M059J (cell line): ENCODE measurements at regions not wholly inside any gene's neighbourhood (a gene's known extent, or its start where the extent isn't known, plus 50 kb on each side); places are given as distances from the start of the nearest gene placed in this dataset.
A peak's percentile ranks its signal among the peaks of the same experiment; 100 is the strongest.
"Not testable (repeated sequence)": the region's sequence is repeated elsewhere in the genome, so short reads cannot be mapped to it uniquely, and the experiment has no call there.

Experiments used
- DNase-seq: peaks from one replicate; pipeline ENCODE4 v3.0.0-alpha.2; 2012; ENCODE audit warnings: low read depth

DNA sequence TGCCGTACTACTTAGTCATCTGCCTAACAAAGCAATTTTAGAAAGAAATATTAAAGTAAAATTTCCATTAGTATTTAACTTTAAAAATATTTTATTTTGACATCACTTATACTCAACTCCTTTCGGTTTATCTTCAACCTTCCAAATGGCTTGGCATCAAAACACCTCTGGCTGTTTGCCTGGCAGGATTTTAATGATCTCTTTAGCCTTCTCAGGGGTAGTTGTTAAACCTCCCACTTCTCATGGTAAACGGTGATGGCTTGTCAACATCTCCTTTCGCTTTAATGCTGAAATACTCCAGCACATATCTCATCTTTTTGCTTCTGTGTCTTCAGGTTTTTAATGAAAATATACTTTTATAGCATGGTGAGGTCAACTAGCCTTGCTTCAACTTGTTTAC is 747.1 kb downstream of the CETN3 start:
- DNase-seq = no peak

DNA sequence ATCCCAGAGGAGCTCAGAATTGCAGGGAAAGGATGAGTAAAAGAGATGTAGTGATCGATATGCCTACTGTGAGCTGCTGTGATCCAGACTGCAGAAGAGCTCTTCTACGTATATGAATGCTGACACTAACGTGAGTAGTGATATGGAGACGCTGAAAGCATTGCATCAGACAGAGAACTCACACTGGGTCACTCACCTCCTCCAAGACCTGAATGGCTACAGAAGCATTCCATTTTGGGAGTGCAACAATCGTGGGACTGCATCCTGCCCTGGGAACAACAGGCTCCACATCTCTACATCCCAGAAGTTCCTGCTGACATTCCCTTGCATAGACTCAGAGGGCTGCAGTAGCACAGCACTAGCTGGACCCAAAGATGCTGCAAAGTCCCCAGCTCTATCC is 755.9 kb upstream of the MEF2C start:
- no peak for DNase-seq

DNA sequence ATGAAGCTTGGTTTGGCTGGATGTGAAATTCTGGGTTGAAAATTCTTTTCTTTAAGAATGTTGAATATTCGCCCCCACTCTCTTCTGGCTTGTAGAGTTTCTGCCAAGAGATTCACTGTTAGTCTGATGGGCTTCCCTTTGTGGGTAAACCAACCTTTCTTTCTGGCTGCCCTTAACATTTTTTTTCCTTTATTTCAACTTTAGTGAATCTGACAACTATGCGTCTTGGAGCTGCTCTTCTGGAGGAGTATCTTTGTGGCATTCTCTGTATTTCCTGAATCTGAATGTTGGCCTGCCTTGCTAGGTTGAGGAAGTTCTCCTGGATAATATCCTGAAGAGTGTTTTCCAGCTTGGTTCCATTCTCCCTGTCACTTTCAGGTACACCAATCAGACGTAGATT is 751.2 kb upstream of the MEF2C start:
- not testable (repeated sequence) for DNase-seq

DNA sequence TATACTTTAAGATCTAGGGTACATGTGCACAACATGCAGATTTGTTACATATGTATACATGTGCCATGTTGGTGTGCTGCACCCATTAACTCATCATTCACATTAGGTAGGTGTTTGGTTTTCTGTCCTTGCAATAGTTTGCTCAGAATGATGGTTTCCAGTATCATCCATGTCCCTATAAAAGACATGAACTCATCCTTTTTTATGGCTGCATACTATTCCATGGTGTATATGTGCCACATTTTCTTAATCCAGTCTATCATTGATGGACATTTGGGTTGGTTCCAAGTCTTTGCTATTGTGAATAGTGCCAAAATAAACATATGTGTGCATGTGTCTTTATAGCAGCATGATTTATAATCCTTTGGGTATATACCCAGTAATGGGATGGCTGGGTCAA is 747.1 kb upstream of the MEF2C start:
- DNase-seq = not testable (repeated sequence)

DNA sequence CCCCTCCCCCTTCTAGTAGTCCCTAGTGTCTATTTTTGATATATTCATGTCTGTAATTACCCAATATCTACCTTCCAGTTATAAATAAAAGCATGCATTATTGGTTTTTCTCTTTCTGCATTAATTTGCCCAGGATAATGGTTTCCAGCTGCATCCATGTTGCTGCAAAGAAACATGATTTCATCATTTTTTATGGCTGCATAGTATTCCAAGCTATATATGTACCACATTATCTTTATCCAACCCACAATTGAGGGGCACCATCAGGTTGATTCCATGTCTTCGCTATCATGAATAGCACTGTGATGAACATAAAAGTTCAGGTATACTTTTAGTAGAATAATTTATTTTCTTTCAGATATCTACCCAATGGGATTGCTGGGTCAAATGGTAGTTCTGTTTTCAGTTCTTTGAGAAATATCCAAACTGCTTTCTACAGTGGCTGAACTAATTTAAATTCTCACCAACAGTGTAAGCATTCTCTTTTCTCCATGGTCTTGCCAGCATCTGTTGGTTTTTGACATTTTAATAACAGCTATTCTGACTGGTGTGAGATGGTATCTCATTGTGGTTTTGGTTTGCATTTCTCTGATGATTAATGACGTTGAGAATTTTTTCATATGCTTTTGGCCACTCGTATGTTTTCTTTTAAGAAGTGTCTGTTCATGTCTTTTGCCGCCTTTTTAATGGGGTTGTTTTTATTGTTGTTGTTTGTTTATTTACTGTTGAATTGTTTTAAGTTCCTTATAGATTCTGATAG is 746.1 kb upstream of the MEF2C start:
- peak; percentile 59 for DNase-seq

DNA sequence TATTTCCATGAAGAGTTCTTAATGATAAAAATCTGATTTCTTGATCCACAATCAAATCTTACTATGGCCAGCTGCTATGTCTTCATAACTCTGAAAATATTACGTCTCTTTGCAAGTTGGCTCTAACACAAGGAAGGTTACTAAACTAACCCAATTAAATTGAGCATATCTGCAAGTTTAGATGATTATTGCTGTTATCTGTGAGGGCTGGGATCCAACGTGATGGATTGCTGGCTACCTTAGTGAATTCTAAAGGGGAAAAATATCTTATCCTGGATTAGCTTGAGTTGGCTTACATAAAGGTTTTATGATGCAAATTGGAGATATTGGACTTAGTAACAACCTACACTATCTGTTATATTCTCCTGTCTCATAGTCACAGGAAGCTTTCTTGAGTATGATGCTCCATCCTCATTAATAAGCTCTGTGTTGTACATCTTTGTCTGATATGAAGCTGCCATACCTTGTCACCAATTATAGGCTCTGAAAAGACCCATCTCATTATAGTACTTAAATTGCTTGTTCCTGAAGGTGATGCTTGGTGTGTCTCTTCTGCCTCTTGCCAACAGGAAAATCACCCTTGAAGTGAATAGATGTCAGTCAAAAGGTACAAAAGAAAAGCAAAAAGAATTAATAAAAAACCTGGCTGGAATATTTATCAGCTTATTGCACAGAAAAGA is 733.0 kb upstream of the MEF2C start:
- DNase-seq = no peak

DNA sequence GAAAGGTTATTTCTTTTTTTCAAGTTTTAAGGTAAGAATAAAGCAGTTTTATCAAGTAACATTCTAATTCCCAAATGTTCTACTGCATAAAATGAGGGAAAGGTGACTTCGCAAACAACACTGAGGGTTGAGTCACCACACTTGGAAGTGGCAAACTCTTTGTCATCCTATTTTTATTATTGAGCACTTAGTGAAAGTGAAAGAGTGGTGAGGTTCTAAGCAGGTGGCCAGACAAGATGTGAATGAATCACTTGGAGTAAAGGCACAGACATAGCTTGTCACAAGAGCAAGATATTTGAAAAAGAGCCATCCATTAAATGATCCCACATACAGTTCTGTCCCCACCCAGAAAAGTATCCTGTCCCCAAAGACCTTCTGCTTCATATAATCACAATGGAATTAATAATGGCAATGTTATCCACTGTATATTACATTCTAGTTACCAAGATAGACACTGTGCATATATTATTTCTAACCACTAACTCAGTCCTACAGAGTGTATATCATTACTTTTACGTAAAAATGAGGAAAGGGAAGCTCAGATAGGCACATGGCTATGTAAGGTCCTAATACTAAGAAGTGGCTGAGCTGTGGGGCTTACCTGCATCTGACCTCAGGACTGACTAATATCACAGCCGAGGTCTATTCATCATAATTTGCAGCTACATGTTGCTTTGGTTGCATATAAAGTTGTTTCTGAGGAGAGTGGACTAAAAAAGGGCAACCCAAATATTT is 730.4 kb upstream of the MEF2C start:
- DNase-seq = peak; percentile 18

DNA sequence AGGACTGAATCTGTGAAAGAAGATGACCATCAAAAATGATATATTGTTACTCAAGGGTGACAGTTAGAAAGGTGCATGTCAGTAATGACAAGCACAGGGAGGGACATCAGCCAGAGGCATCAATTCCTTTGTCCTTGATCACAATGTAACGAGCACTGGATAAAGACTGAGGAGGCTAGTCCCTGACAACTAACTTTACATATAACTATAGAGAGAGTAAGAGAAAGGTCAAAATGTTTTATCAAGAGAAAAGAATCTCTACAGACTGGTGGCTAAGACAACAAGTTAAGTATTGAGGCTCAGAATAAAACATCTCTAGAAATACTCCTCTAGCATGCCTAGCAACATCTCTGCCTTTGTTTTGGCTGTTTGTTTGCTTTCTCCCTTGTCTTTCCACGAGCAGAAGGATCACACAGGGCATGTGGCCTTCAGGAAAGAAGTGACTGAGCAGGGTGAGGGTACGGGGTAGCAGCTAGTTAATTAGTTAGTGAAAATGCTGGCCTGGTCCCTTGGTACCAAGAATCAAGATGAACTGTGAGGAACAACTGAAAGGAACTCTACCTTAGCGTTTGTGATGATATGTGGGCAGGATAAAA is 724.1 kb upstream of the MEF2C start:
- DNase-seq = no peak

DNA sequence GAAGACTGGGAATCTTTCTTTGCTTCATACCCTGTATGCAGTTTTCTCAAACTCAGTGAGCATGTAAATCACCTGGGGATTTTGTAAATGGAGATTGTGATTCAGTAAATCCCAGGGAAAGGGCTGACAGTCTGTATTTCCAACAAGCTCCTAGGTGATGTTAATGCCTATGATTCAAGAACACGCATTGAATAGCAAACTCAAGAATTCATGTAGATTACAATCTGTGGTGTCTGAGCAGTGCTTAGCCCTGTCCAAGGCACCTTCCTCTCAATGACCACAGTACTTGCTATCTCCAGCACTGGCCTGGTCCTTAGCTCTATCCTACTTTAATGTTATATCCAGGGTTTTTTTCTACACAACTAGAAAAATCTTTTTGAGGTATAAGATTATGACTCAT is 721.4 kb upstream of the MEF2C start:
- DNase-seq = no peak

DNA sequence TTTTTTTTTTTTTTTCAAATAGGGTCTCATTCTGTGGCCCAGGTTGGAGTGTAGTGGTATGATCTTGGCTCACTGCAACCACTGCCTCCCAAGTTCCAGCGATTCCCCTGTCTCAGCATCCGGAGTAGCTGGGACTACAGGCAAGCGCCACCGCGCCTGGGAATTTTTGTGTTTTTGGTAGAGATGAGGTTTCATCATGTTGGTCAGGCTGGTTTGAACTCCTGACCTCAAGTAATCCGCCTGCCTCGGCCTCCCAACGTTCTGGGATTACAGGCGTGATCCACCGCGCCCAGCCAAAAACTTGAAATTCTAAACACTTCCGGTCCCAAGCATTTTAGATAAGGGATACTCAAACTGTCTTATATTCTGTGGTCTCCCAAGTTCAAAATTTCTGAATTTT is 718.9 kb upstream of the MEF2C start:
- no peak for DNase-seq

DNA sequence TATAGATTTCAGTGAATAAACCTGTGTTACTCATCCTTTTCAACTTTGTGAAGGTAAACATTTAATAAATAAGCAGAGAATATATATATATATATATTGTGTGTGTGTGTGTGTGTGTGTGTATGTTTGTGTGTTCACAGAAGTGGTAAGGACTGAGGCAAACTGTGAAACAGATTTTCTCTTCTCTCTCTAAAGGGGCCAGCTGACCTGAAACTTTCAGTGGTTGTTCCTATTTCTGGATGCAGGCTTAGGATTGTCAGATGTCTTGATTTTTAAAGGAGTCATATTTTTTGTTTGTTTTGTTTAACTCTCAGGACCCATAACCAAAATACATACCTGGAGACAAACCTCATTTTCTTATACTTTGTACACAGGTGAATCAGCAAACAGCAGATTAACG is 714.9 kb upstream of the MEF2C start:
- no peak for DNase-seq

DNA sequence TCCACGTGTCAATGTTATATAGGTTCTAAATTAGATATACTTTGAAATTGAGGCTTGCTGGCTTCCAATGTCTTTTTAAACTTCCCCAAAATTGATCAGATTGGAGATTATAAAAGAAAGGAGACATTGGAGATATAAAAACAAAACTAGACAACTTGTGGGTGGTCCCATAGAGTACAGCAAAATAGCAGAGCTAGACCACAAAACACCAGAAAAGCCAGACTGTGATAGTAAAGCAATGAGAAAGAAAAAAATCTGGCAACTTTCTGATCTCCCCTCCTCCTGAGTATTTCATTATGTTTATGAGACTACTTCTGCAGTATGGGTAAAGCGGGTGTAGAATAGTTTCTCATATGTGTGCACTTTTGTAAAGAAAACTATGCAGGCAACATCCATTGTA is 713.8 kb upstream of the MEF2C start:
- no peak for DNase-seq

DNA sequence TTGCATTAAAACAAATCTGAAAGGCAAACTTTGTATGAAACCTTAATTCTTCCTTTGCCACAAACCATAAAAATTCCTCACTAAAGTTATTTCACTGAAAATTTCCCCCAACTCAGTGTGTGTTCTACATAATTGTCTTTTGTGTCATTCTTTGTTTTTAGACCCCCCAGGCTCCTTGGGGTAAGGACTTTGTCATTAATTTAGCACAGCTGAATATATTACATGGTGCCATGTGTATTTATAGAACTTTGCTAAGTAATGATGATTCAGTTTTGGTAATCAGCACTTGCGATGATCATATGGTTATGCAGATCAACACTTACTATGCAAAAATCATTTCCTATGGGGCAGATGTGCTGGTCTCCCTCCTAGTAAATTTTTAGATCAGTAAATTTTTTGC is 712.1 kb upstream of the MEF2C start:
- DNase-seq = peak; percentile 49

DNA sequence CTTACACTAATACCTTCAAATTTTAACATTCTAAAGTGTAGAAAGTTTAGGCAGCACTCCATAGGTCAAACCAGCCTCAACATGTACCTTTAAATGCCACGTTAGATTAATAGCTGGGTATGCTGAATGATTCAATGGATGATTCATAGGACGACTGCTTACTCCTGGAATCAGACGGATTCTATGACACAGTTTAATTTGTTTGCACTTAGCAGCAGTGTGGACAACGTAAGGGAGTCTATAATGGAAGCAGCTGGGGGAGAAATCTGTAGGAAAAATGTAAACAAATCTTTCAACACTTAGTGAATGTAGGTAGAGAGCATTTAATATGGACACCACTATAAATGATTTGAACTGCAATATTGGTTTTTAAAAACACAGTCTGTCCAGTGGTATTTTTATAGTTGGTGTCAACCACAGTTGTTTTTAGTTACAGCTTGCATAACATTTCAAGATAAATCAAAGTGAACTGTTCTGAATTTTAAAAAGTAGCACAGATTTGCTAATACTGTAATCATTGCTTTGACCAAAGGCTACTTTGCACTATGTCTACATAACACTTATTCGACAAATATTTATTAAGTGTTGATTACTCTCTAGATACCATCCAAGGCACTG is 701.5 kb upstream of the MEF2C start:
- DNase-seq = peak; percentile 67

DNA sequence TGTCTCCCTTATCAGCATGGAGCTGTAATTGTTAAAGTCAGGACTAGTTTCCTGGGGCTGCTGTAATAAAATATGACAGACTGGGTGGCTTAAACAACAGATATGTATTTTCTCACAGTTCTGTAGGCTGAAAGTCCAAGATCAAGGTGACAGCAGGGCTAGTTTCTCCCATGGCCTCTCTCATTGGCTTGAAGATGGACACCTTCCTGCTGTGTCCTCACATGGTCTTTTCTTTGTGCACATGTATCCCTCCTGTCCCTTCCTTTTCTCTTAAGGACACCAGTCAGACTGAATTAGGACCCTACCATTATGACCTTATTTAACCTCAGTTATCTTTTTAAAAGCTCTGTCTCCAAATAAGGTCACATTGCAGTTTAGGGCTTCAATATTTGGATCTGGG is 700.5 kb upstream of the MEF2C start:
- DNase-seq = no peak

DNA sequence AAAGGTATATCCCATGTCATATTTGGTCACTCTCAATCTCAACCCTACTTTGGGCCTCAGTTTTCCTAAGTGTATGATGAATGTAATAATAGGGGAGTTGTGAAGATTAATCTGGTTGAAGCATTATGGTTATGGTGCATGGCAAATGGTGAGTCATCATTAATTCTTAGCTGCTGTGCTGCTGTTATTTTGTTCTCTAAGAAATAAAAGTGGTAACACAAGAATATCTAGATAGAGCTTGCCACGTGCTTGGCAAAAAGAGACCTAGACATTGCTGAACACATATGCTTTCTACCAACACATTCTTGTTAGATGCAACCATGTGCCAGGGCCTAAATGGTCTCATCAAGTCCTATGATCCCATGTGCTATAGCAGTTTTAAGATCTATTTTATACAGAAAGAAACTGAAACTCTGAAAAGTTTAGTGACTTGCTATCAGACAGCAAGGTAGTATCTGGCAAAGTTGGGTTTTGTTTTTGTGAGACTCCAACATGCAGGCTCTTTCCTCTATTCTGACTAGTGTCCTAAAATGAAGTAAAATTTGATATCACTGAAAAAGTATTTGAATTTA is 699.9 kb upstream of the MEF2C start:
- DNase-seq = no peak

DNA sequence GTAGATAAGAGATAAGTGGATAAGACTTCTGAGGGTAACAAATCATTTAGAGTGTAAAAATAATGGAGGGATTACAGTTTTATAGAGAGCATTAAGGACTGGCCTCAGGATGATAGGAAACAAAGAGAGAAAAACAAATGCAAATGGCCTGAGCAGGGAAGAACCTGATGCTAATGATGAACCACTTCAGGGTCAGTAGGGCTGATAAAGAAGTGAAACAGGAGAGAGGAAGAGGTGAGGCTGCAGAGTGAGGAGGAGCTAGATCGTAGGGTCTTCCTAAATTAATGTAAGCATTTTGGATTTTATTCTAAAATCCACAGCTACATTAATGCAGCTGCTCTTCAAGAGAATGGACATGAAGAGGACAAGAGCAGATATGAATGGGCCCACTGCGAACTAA is 698.0 kb upstream of the MEF2C start:
- DNase-seq = no peak

DNA sequence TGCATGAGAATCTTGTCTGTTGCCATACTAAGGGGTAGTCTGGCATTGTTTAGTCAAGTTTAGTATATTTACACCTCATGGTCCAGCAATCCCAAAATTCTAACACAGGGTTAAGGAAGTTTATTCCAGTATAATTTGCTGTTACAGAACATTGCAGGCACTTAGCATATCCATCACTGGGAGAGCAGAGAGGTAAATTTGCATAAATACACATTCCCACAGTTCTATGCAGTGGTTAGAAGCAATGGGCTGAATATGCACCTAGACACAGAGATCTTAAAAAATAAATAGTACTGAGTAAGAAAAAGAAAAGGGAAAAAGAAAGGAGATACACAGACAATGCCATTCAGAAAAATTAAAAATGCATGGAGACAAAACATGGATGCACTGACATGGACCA is 692.3 kb upstream of the MEF2C start:
- DNase-seq = no peak

DNA sequence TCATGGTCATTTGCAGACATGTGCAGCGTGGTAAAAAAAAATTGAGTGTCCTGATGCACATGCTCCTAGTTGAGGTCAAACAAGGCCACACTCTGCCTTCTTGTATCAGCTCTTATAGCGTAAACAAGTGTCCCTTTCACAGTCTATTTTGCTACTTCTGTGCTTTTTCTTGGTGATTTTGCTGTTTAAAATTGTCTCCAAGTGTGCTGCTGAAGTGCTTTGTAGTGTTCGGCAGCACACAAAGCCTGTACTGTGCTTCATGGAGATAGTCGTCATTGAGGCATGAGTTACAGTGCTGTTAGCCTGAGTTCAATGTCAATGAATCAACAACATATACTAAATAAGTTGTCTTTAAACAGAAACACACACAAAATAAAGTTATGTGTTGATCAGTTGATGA is 690.4 kb upstream of the MEF2C start:
- no peak for DNase-seq

DNA sequence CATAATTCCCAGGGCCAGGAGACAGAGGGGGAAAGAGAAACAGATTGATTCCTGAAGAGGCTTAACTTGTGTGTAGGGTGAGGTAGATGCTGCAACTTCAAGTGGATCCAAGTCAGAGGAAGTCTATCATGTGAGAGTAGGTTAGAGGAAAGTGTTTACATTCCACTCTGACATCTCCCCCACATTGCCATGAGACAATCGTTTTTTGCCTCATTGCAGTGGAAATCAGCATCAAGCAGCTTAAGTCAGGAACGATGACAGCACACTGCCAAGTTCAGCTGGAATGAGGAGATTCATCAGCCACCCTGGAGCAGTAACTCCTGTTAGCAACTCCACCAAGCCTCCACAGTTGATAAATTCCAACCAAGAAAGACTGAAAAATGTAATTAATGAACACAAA is 689.7 kb upstream of the MEF2C start:
- peak; percentile 53 for DNase-seq

DNA sequence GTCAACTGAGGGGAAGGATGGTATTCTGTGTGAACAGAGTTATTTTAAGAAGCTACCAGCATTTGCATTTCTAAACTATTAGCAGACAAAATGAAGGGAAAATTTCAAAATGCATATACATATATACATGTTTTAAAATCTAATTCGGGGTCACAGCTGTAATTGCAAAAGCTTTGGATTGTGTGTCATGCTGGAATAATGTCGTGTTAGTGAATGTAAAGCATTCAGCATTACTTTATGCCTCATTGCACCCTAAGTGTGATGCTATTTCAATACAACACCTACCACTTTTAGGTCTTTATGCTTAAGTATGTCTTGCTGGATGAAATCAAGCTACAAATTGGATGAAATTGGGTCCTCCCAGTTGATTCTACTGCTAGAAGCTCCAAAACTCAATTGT is 687.6 kb upstream of the MEF2C start:
- no peak for DNase-seq

DNA sequence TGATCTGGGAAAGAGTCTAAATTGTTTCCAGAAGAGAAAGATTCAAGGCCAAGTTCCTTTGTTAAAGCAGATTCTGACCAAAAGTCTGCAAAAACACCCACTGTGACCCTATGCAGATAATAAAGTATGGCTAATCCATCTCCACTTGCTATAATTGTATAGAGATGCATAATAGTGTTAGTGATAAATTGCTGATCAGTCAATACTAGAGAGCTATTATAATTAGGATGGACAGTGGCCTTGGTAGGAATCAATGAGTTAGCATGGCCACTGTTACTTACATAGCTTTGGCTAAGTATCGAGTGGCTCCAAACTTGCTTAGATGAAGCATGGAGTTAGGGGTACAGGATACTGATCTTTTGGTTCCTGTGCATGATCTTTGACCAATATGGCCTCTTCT is 683.4 kb upstream of the MEF2C start:
- no peak for DNase-seq
